ENCODE measurements at regions not wholly inside any gene's neighbourhood (a gene's known extent, or its start where the extent isn't known, plus 50 kb on each side); places are given as distances from the start of the nearest gene placed in this dataset.

DNA sequence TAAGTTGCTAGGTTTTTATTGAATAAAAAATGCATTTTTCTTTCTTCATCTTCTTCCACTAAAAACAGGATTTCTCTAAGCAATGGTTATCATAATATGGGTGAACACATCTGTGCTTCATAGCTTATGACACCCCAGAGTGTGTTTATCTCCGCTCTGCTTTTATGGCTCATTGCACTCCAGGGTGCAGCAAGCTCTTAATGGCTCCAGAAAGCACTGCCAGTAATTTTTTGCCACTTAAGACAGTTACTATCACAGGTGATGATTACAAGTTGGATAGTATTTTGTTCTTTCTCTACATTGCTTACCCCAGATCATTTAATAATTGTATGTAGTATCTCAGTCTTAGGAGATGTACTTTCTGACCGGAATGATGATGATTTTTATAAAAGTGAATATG is 239.3 kb upstream of the CDH20 start:
- no peak for TF ChIP-seq POLR2AphosphoS5 (IDR thresholded peaks at IDR 0.05; ENCODE audit: insufficient read depth in 1 of 2, low read depth in 1 of 2)
- TF ChIP-seq, protein P1, sequence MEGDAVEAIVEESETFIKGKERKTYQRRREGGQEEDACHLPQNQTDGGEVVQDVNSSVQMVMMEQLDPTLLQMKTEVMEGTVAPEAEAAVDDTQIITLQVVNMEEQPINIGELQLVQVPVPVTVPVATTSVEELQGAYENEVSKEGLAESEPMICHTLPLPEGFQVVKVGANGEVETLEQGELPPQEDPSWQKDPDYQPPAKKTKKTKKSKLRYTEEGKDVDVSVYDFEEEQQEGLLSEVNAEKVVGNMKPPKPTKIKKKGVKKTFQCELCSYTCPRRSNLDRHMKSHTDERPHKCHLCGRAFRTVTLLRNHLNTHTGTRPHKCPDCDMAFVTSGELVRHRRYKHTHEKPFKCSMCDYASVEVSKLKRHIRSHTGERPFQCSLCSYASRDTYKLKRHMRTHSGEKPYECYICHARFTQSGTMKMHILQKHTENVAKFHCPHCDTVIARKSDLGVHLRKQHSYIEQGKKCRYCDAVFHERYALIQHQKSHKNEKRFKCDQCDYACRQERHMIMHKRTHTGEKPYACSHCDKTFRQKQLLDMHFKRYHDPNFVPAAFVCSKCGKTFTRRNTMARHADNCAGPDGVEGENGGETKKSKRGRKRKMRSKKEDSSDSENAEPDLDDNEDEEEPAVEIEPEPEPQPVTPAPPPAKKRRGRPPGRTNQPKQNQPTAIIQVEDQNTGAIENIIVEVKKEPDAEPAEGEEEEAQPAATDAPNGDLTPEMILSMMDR (IDR thresholded peaks at IDR 0.05): no peak
